Astrocyte of the cerebellum (primary cell): ENCODE measurements at regions not wholly inside any gene's neighbourhood (a gene's known extent, or its start where the extent isn't known, plus 50 kb on each side); places are given as distances from the start of the nearest gene placed in this dataset.

Source experiments
- DNase-seq: peaks from one replicate; pipeline ENCODE4 v3.0.0-alpha.2; 2011; ENCODE audit warnings: low read depth
- H3K4me3 ChIP-seq: 2 replicates; pipeline ENCODE4 v1.5.1; 2011; ENCODE audit warnings: mild to moderate bottlenecking, low read depth, low read length, moderate library complexity
- CTCF ChIP-seq: IDR thresholded peaks from 2 replicates; pipeline ENCODE4 v1.5.1; 2012; ENCODE audit warnings: low read length, low read depth, moderate library complexity, mild to moderate bottlenecking; ENCODE audit errors: missing control alignments
- in situ Hi-C: cut with HindIII; loops from 2 replicates; pipeline ENCODE4 v1.10.0; 2017; ENCODE audit warnings: low sequenced_read_pairs

- TF ChIP-seq CTCF: no peak
- in situ Hi-C loops: no loop called here
- DNase-seq: no peak
- H3K4me3 ChIP-seq: no peak overlapping the region
Measured at GRCh38 chr2:192278701-192279100, 84.0 kb upstream of the TMEFF2 start.

- no peak for DNase-seq
Measured at GRCh38 chr2:192277494-192278109, 82.9 kb upstream of the TMEFF2 start.

GRCh38 chr2:192275632-192276031 is 80.9 kb upstream of the TMEFF2 start:
- TF ChIP-seq CTCF: no peak
- DNase-seq: no peak
- in situ Hi-C loops: no loop called here
- H3K4me3 ChIP-seq: no peak overlapping the region

More at GRCh38 chr2:192277494-192278109, 82.9 kb upstream of the TMEFF2 start:
- no peak for TF ChIP-seq CTCF
- H3K4me3 ChIP-seq: no peak overlapping the region
- in situ Hi-C loops: no loop called here

- in situ Hi-C loops: no loop called here
- no peak overlapping the region for H3K4me3 ChIP-seq
- TF ChIP-seq CTCF: no peak
- DNase-seq: peak; percentile 61
Measured at GRCh38 chr2:192267484-192267883, 72.8 kb upstream of the TMEFF2 start.

- TF ChIP-seq CTCF: no peak
- in situ Hi-C loops: no loop called here
- DNase-seq: no peak
- H3K4me3 ChIP-seq: no peak overlapping the region
Measured at GRCh38 chr2:192265751-192266150, 71.0 kb upstream of the TMEFF2 start.

GRCh38 chr2:192254444-192254843 is 59.7 kb upstream of the TMEFF2 start:
- no peak for TF ChIP-seq CTCF
- no peak for DNase-seq
- H3K4me3 ChIP-seq: no peak overlapping the region
- in situ Hi-C loops: no loop called here

GRCh38 chr2:192253692-192254091 is 59.0 kb upstream of the TMEFF2 start:
- no peak overlapping the region for H3K4me3 ChIP-seq
- in situ Hi-C loops: no loop called here
- no peak for TF ChIP-seq CTCF
- no peak for DNase-seq
